ENCODE measurements at regions not wholly inside any gene's neighbourhood (a gene's known extent, or its start where the extent isn't known, plus 50 kb on each side); places are given as distances from the start of the nearest gene placed in this dataset.
"Not testable (repeated sequence)": the region's sequence is repeated elsewhere in the genome, so short reads cannot be mapped to it uniquely, and the experiment has no call there.

- Histone ChIP-seq H3K36me3 (ENCODE audit: control insufficient read depth, low read depth, low read length) (no peaks in the 10 kb centered on the region), H3K27me3 (ENCODE audit: control insufficient read depth, insufficient read depth, low read length) (no peaks in the 10 kb centered on the region), H3K27ac (ENCODE audit: low read length) (no peak overlapping the region), H3K9ac (ENCODE audit: low read length) (no peak overlapping the region), H3K4me3 (ENCODE audit: low read length) (no peak overlapping the region), H3K4me1 (ENCODE audit: control insufficient read depth, low read depth, low read length) (peaks cover 3% of the 10 kb centered on the region), H3K9me3 (ENCODE audit: control insufficient read depth, low read depth, low read length) (no peaks in the 10 kb centered on the region)
Measured at GRCh38 chr1:178607718-178608408, 95.0 kb downstream of the TEX35 start.

GRCh38 chr1:178609015-178609414 is 96.1 kb downstream of the TEX35 start:
- Histone ChIP-seq H3K27ac (ENCODE audit: low read length) (no peak overlapping the region), H3K9ac (ENCODE audit: low read length) (no peak overlapping the region)

GRCh38 chr1:178610690-178611410 is 97.9 kb downstream of the TEX35 start:
- H3K9ac ChIP-seq (ENCODE audit: low read length); H3K27me3 ChIP-seq (ENCODE audit: control insufficient read depth, insufficient read depth, low read length); H3K36me3 ChIP-seq (ENCODE audit: control insufficient read depth, low read depth, low read length); H3K4me1 ChIP-seq (ENCODE audit: control insufficient read depth, low read depth, low read length); H3K9me3 ChIP-seq (ENCODE audit: control insufficient read depth, low read depth, low read length); H3K27ac ChIP-seq (ENCODE audit: low read length); H3K4me3 ChIP-seq (ENCODE audit: low read length): not testable (repeated sequence)

More at GRCh38 chr1:178609015-178609414, 96.1 kb downstream of the TEX35 start:
- peaks cover 3% of the 10 kb centered on the region for H3K4me1 ChIP-seq (ENCODE audit: control insufficient read depth, low read depth, low read length)
- H3K36me3 ChIP-seq (ENCODE audit: control insufficient read depth, low read depth, low read length), result no peaks in the 10 kb centered on the region
- no peaks in the 10 kb centered on the region for H3K27me3 ChIP-seq (ENCODE audit: control insufficient read depth, insufficient read depth, low read length)
- H3K4me3 ChIP-seq (ENCODE audit: low read length), result no peak overlapping the region
- no peaks in the 10 kb centered on the region for H3K9me3 ChIP-seq (ENCODE audit: control insufficient read depth, low read depth, low read length)

GRCh38 chr1:178612261-178612660 is 99.4 kb downstream of the TEX35 start:
- H3K4me3 ChIP-seq (ENCODE audit: low read length), result no peak overlapping the region
- H3K27me3 ChIP-seq (ENCODE audit: control insufficient read depth, insufficient read depth, low read length), result no peaks in the 10 kb centered on the region
- no peaks in the 10 kb centered on the region for H3K4me1 ChIP-seq (ENCODE audit: control insufficient read depth, low read depth, low read length)
- H3K9me3 ChIP-seq (ENCODE audit: control insufficient read depth, low read depth, low read length), result no peaks in the 10 kb centered on the region
- H3K36me3 ChIP-seq (ENCODE audit: control insufficient read depth, low read depth, low read length), result no peaks in the 10 kb centered on the region
- H3K27ac ChIP-seq (ENCODE audit: low read length), result no peak overlapping the region
- no peak overlapping the region for H3K9ac ChIP-seq (ENCODE audit: low read length)

- no peak overlapping the region for H3K4me3 ChIP-seq (ENCODE audit: low read length)
- H3K9ac ChIP-seq (ENCODE audit: low read length), result no peak overlapping the region
- no peak overlapping the region for H3K27ac ChIP-seq (ENCODE audit: low read length)
- no peaks in the 10 kb centered on the region for H3K27me3 ChIP-seq (ENCODE audit: control insufficient read depth, insufficient read depth, low read length)
- H3K4me1 ChIP-seq (ENCODE audit: control insufficient read depth, low read depth, low read length), result no peaks in the 10 kb centered on the region
- no peaks in the 10 kb centered on the region for H3K36me3 ChIP-seq (ENCODE audit: control insufficient read depth, low read depth, low read length)
- no peaks in the 10 kb centered on the region for H3K9me3 ChIP-seq (ENCODE audit: control insufficient read depth, low read depth, low read length)
Measured at GRCh38 chr1:178613271-178613945, 100.5 kb downstream of the TEX35 start.

DNA sequence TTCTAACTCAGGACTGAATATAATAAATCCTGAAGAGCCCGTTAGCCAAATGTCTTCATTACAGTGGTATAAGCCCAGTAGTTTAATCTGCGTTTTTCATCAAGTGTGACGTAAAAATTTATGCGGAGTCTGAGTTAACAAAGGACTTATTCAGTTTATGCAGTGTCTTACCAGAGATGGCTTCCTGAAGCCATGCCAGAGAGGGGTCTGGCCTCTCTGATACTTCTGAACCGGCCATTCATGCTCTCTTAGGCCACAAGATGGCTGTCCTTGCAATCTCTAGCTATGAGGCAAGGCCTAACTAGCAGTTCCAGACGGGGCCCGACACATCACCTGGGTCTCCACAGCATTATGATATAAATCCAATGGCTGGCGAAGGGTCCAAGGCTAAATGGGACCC is 101.4 kb downstream of the TEX35 start:
- Histone ChIP-seq H3K4me3 (ENCODE audit: low read length) (no peak overlapping the region), H3K9ac (ENCODE audit: low read length) (no peak overlapping the region), H3K27ac (ENCODE audit: low read length) (no peak overlapping the region), H3K27me3 (ENCODE audit: control insufficient read depth, insufficient read depth, low read length) (no peaks in the 10 kb centered on the region), H3K9me3 (ENCODE audit: control insufficient read depth, low read depth, low read length) (no peaks in the 10 kb centered on the region), H3K36me3 (ENCODE audit: control insufficient read depth, low read depth, low read length) (no peaks in the 10 kb centered on the region), H3K4me1 (ENCODE audit: control insufficient read depth, low read depth, low read length) (no peaks in the 10 kb centered on the region)

DNA sequence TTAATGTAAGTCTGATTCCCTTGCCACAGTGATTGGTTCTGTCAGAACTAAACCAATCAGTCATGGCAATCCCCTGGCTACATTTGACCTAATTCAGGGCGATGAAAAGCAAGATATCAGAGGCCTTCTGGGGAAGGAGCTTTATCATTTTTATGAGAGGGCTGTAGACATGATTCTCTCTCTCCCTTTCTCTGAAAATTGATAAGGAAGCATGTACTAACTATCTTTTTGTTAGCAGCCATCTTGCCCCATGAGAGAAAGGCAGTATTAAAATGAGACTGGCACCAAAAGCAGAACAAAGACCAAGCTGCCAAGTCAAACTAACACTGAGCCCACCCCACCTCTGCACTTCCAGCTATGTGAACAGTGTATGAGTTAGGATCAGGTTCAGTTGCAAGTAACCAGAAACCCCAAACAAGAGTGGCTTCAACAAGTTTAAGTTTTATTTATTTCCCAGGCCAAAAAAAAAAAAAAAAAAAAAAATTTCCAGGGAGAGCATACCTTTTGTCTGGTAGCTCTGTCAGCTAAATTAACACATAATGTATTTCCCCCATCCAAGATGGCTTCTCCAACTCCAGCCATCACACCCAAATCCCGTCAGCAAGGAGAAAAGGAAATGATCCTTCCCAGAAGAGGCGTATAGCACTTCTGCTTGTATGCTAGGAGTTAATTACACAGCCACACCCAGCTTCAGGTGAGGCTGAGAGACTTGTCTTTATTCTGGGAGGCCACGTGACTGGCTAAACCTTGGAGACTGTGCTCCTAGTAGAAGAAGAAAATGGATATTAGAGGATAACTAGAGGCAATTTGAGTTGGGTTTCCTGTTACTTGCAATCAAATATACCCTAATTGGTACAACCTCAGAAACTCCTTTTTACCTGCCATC is 105.8 kb upstream of the RALGPS2 start:
- H3K9ac ChIP-seq (ENCODE audit: low read length), result no peak overlapping the region
- H3K36me3 ChIP-seq (ENCODE audit: control insufficient read depth, low read depth, low read length), result no peaks in the 10 kb centered on the region
- H3K4me1 ChIP-seq (ENCODE audit: control insufficient read depth, low read depth, low read length), result no peaks in the 10 kb centered on the region
- no peaks in the 10 kb centered on the region for H3K27me3 ChIP-seq (ENCODE audit: control insufficient read depth, insufficient read depth, low read length)
- H3K9me3 ChIP-seq (ENCODE audit: control insufficient read depth, low read depth, low read length), result no peaks in the 10 kb centered on the region
- H3K4me3 ChIP-seq (ENCODE audit: low read length), result no peak overlapping the region
- H3K27ac ChIP-seq (ENCODE audit: low read length), result no peak overlapping the region

DNA sequence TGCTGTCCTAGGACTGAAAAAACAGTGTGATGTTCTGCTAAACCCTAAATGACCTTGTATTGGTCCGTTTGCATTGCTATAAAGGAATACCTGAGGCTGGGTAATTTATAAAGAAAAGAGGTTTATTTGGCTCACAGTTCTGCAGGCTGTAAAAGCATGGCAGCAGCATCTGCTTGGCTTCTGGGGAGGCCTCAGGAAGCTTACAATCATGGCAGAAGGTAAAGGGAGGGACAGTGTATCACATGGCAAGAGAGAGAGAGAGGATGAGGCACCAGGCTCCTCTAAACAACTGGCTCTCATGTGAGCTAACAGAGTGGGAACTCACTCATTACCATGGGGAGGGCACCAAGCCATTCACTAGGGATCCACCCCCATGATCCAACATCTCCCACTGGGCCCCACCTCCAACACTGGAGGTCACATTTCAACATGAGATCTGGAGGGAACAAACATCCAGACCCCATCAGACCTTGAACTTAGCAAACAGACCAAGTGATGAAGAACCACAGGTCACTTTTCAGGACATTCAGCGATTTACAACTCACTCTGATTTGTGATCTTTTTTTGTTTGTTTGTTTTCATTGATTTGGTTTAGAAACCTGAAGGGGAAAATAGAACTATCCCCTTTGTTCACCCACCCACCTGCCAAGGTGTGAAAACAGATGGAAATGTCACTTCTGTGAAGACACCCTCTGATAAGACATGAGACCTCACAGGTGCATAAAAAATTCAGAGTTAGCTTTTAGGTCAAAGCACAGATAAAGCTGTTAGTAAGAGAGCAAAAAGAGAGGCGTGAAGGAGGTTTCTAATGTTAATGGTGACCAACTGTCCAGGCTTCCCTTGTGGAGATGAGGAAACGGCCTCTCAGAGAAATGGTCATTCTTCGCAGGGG is 104.2 kb upstream of the RALGPS2 start:
- Histone ChIP-seq H3K4me1 (ENCODE audit: control insufficient read depth, low read depth, low read length) (no peaks in the 10 kb centered on the region), H3K9me3 (ENCODE audit: control insufficient read depth, low read depth, low read length) (no peaks in the 10 kb centered on the region), H3K4me3 (ENCODE audit: low read length) (no peak overlapping the region), H3K9ac (ENCODE audit: low read length) (no peak overlapping the region), H3K27me3 (ENCODE audit: control insufficient read depth, insufficient read depth, low read length) (no peaks in the 10 kb centered on the region), H3K27ac (ENCODE audit: low read length) (no peak overlapping the region), H3K36me3 (ENCODE audit: control insufficient read depth, low read depth, low read length) (no peaks in the 10 kb centered on the region)

- Histone ChIP-seq H3K4me1 (ENCODE audit: control insufficient read depth, low read depth, low read length) (no peaks in the 10 kb centered on the region), H3K27me3 (ENCODE audit: control insufficient read depth, insufficient read depth, low read length) (no peaks in the 10 kb centered on the region), H3K36me3 (ENCODE audit: control insufficient read depth, low read depth, low read length) (no peaks in the 10 kb centered on the region), H3K9ac (ENCODE audit: low read length) (no peak overlapping the region), H3K27ac (ENCODE audit: low read length) (no peak overlapping the region), H3K4me3 (ENCODE audit: low read length) (no peak overlapping the region), H3K9me3 (ENCODE audit: control insufficient read depth, low read depth, low read length) (no peaks in the 10 kb centered on the region)
Measured at GRCh38 chr1:178621822-178622221, 103.2 kb upstream of the RALGPS2 start.

DNA sequence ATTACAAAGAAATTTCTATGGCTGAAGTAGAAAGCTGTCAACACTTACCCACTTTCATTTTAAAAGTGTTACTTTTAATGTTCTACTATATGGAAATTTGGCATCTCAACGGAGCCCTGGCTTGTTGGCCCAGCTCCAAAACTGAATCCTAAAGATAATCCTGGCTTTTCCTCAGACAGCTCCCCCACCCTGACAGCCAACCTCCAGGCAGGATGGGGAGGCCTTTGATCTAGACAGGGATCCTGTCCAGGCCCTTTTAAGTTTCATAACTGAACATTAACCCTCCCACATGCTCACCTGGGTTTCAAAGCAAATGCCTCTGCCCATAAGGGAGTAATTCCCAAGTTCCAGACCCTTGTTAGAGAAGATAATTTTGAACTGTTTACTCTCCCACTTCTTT is 99.3 kb upstream of the RALGPS2 start:
- Histone ChIP-seq H3K9me3 (ENCODE audit: control insufficient read depth, low read depth, low read length) (no peaks in the 10 kb centered on the region), H3K27ac (ENCODE audit: low read length) (no peak overlapping the region), H3K36me3 (ENCODE audit: control insufficient read depth, low read depth, low read length) (no peaks in the 10 kb centered on the region), H3K27me3 (ENCODE audit: control insufficient read depth, insufficient read depth, low read length) (no peaks in the 10 kb centered on the region), H3K4me1 (ENCODE audit: control insufficient read depth, low read depth, low read length) (no peaks in the 10 kb centered on the region), H3K4me3 (ENCODE audit: low read length) (no peak overlapping the region), H3K9ac (ENCODE audit: low read length) (no peak overlapping the region)
